ENCODE measurements at regions not wholly inside any gene's neighbourhood (a gene's known extent, or its start where the extent isn't known, plus 50 kb on each side); places are given as distances from the start of the nearest gene placed in this dataset.

DNA sequence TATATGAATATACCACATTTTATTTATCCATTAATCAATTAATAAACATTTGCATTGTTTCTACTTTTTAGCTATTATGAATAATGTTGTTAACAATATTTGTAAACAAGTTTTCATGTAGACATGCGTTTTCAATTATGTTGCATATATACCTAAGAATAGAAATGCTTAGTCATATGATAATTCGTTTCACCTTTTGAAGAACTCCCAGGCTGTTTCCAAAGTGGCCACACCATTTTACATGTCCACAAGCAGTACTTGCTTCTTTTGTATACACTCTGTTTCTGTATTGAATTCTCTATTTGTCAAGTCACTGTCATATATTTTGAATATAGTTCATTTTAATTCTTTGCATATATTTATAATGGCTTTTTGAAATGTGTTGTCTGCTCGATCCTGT, 206.9 kb upstream of the ZBTB20 start:
- no peak for TF ChIP-seq POLR2A (IDR thresholded peaks at IDR 0.05)
- TF ChIP-seq, protein P1, sequence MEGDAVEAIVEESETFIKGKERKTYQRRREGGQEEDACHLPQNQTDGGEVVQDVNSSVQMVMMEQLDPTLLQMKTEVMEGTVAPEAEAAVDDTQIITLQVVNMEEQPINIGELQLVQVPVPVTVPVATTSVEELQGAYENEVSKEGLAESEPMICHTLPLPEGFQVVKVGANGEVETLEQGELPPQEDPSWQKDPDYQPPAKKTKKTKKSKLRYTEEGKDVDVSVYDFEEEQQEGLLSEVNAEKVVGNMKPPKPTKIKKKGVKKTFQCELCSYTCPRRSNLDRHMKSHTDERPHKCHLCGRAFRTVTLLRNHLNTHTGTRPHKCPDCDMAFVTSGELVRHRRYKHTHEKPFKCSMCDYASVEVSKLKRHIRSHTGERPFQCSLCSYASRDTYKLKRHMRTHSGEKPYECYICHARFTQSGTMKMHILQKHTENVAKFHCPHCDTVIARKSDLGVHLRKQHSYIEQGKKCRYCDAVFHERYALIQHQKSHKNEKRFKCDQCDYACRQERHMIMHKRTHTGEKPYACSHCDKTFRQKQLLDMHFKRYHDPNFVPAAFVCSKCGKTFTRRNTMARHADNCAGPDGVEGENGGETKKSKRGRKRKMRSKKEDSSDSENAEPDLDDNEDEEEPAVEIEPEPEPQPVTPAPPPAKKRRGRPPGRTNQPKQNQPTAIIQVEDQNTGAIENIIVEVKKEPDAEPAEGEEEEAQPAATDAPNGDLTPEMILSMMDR (IDR thresholded peaks at IDR 0.05 in 4 of 5, conservative IDR thresholded peaks at IDR 0.05 in 1 of 5), result no peak
